Lung microvascular endothelial cell (primary cell): ENCODE measurements at regions not wholly inside any gene's neighbourhood (a gene's known extent, or its start where the extent isn't known, plus 50 kb on each side); places are given as distances from the start of the nearest gene placed in this dataset.

Source experiments
- DNase-seq, 2 donors: peaks; one replicate each; pipeline versions ENCODE4 v3.0.0 to v3.0.0-alpha.2; 2010; ENCODE audit warnings: low read depth in 2 of 2

DNA sequence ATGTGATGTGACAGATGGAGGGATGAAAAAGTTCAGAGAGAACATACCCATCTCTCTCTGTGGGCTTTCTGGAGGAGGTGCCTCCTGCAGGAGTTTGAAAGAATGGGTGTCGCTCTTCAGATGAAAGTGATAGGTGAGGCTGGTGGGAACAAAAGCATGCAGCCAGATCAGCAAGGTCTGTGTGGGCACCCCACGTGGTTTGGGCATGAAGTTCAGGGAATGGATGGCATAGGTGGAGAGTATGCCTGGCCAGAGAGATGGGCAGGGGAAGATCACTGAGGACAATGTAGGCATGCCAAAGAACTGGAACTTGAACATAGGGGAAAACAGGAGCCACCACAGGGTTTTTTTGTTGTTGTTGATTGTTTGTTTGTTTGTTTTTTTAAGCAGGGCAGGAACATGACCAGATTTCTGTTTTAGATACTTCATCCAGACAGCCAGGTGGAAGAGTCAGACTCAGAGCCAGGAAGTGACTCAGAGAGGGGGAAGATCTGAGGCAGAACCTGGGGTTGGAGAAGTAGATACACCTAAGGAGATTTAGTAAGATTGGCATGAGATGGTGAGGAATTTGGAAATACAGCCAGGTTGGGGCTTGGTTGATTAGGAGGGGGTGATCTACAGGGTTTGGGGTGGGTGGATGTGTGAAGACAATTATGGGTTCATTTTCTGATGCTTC, 64.8 kb upstream of the CLSTN2 start:
- no peak for DNase-seq

DNA sequence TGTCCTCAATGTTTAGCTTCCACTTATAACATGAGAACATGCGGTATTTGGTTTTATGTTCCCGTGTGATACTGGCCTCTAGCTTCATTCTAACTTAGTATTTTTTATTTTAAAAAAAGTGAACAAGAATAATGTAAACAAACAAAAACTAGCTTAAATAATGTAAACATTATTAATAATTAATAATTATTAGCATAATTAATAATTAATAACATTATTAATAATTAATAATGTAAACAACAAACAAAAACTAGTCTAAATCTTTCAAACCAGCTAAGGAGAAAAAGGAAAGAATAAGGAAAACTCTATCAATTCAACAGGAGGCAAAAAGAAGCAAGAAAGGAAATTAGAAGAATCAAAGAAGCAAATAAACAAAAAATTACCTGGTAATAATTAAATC, 66.2 kb upstream of the CLSTN2 start:
- no peak for DNase-seq

DNA sequence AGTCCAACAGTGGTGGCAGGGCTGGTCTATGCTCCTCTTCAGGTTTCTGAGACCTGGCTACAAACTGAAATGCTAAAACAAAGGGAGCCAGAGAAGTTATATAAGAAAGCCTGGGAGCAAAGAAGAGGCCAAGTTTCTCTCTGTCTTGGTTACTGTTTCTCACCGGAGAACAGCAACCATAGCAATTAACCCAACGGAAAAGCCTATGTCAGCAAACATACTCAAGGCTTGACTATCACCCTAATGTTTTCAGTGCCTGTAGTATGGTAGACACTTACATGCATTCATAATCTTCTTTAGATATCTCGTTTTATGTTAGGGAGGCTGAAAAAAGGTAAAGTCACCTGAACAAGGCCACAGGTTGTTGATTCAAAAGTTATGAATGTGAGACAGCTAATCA, 86.3 kb upstream of the CLSTN2 start:
- no peak for DNase-seq

DNA sequence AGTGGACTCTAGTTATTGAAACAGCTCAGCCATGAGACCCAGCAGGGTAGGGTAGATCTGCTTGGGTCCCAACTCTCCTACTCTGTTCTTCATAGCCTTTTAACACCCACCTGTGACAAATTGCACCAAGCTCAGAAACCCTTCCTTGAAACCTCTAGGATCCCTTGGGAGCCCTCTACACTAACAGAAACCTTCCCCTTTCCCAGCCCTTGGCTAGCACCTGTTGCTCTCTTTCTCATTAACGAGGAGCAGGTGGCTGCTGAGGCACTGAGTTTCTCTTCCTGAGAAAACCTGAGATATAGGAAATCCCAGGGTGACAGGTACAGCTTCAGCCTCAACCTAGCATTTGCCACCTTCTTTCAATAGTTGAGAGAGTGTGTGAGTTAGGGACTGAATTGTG, 88.3 kb upstream of the CLSTN2 start:
- DNase-seq = no peak

DNA sequence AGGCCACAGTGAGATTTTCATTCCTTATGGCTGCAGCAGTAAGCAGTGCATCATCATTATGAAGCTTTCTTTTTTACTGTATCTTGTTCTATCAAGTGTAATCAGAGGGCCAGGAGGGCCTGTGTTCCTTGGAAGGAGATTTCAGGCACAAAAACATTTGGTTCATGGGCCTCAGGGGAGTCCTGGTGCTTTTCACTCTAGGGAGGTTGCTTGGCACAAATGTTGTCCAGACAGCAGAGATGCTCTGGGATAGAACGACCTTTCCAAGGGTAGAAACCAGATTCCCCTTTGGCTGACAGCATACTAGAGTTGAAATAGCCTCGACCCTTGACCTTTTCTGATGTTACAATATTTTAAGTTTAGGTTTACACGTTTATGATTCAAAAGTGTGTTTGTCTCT, 95.3 kb upstream of the CLSTN2 start:
- no peak for DNase-seq

DNA sequence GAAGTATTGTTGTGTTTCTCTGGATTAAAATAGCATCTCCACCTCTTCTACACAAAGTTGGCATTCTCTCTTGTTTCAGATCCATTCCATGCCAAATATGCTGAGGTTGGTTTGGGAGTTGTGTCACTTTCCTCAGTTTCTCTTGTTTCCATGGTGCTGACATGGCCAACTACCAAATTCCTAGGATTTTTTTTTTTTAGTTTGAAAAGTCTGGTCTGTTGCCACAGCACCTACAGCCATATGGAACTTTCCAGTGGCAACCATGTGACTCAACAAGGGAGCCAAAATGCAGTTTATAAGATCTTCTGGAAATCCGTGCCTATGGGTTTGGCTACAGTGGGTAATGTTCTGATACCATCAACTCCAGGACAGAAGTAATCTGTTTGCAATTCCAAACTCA, 96.0 kb upstream of the CLSTN2 start:
- DNase-seq = no peak

DNA sequence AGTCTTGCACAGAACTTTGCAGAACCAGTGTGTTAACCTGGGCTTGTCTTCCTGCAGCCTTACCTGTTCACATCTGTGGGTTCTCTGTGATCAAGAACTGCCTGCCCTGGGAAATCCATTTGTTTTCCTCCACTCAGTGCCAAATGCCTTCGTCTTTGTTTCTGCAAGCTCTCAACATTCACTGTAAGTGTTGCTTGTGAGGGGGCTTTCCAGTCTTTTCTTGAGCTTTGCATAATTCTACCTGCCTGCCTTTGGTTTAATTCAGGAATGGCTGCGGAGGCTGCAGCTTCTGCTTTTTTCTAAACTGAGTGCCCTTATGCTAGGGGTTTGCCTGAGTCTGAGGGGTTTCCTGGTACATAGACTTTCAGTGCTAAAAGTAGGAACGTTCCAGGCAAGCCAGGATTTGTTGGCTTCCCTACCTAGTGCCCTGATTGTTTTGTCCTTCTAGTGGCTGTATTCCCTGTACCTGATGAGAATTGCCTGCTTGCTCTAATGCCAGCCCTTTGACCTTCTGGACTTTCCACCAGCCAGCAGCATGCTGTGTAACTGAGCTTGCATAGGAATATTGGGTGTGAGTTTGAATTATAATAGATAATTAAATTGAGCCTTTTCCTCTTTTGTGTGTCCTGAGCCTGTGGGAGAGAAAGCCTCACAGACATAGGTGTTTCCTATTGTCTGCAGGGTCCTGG, 96.6 kb upstream of the CLSTN2 start:
- no peak for DNase-seq

DNA sequence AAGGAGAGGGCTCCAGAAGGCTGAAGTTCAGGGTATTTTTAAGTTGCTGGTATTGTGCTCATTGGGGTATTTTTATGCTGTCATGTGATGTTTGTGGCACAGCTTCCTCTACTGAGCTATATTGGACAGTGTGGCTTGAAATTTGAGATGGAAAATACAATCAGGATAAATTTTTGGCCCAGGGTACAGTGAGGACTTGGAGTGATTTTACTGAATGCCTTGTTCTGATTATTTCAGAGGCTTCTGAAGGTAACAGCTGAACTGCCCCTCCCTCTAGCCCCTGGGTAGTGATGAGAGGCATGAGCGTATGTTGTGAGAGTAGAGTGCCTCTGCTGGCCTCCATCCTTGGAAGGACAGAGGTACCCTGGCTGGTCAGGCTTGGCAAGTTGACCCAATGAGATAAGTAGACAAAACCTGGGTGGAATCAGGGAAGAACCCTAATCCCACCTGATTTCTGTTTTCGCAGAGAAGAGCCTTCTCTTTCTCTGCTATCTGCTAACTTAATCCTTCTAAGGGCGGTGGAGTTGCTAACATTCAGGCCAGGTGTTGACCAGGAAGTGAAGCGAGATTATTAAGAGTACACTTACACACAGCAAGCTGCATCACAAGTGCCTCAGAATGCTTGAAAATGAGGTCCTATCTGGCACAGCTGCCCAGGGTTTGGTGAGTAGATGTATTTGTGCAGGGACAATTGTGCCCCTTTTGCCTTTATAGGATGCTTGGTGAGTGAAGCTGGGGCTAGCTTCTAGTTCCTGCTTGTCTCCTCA, 98.1 kb upstream of the CLSTN2 start:
- no peak for DNase-seq

DNA sequence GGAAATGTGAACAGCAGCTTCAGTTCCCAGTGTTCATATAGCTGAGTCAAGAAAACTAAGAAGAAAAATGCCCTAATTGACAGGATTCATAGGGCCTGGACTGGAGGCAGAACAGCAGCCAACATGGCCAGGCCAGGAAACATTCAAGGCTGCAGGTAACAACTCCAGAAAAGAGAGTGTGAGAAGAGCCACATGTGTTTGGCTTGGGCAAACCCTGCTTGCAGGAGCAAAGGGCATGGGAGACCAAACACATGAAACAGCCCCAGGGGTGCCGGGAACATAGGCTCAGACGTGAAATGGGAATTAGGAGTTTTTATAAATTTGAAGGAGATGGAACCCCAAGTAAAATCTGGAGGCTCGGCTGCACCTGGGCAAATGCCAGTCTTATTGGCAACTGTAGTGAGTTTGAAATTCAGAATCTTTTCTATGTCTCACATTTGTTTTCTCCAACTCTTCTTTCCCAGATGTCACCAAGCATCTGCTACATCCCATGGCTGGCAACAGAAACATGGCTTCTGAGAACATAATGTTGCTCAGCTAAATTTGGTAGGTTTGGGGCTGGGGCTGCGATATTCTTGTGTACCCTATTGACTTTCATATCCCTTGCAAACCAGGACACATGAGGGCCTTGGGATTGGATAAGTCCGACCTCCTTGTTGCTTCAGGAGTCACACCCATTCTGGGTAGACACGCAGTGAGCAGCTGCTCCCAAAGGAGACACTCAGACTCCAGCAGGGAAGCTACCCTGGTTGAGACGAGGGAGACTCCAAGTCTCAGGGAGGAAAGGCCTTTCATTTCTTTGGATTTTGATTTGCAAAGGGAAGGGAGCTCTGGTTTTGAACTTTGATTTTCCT, 98.9 kb upstream of the CLSTN2 start:
- no peak for DNase-seq

DNA sequence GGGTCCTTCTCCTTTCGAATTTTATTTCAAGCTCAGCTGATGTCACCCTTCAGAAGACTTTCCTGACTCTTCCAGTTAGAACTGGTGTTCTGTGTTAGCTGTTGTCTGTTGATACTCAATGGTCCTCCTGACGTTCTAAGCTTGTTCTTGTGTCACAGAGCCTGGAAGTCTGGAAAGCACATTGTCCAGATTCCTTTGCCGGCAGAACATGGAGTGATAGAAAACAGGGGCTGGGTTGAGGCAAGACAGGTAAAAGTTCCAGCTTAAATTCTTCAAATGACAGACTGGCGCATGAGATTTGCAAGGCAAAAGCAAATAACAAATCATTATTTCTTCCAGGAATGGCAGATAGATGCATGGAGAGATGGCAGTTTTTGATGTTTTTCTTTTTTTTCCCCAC, 102.0 kb upstream of the CLSTN2 start:
- DNase-seq = no peak

DNA sequence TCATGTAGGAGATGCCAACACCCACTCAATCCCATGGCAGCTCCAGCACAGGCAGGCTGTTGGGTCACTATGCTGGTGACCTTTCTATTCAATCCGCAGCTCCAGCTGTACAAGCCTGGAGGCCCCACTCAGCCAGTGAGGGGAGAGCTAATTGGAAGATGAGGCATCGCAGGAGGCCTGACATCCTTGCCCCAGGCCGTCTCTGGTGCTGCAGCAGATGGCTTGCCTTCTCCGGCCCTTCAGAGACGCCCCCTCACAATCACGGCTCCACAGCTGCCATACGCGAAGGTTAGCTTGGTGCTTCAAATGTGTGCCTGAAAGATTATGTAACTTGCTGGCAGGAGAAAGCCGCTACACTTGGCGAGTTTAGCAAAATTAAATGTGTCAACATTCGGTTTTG, 104.2 kb upstream of the CLSTN2 start:
- no peak for DNase-seq

DNA sequence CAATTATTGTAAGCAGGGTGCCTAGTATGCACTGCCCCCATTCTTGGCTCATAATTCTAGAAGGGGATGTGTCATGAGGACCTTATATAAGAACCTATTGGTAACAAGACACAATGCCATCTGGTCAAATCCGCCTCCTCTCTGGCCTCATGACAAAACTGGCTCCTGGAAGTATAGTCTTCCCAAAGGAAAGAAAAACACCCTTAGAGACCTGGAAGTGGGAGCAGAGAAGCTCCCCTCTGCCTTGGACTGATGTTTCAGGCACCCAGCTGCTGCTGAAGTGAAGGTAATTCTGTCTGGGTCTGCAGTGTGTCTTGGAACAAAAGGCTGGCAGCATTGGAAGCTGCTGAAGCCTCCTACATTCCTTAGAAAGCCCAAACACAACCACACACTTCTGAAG, 107.2 kb upstream of the CLSTN2 start:
- no peak for DNase-seq

DNA sequence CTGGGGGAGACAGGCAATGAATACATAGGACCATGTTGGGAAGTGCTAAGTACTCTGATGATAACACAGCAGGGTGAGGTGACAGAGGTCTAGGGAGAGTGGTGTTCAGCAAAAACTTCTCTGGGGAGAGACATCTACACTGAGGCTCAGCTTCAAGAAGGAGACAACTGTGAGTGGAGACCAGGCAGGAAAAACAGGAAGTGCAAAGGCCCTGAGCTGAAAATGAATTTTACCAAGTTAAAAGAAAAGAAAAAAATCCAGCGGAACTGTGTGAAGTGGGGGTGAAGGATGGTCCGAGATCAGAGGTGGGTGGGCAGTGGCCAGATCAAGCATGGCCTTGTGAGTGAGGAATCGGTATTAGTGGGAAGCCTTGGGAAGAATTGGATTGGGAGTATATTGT, 110.1 kb upstream of the CLSTN2 start:
- no peak for DNase-seq

DNA sequence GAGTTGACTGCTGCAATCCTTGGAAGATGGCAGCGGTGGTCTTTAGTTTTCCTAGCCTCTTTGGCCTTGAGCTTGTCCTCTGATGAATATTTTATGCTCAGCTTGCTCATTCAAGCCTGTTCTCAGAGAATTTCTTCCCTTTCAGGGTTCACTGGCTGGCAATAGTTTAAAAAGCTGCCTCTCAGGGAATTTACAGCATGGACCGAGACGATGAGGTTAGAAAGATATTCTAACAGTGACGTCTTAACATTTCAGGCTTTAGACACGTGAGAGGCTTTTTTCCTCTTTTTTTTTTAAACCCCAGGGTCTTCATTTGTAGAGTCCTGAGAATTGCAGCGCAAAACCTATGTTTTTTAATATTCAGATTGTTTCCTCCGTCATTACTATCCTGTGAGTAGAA, 120.3 kb upstream of the CLSTN2 start:
- DNase-seq = no peak

DNA sequence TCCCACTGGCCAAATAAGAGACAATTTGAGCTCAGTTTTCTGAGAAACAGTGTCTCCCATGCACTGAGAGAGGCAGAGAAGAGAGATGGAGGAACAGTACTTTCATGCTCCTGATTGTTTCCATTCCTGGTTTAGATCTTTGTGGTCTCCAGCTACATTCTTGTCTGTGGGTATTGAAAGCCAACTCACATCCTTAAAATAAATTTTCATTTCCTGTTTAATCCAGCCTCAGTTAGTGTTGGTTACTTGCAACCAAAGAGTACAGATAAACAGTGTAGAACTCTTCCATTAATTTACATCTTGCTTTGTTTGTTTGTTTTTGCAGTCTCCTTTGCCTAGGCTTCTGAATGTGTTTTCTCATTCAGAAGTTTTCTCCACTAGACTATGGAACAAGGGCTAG, 123.7 kb upstream of the CLSTN2 start:
- DNase-seq = no peak

DNA sequence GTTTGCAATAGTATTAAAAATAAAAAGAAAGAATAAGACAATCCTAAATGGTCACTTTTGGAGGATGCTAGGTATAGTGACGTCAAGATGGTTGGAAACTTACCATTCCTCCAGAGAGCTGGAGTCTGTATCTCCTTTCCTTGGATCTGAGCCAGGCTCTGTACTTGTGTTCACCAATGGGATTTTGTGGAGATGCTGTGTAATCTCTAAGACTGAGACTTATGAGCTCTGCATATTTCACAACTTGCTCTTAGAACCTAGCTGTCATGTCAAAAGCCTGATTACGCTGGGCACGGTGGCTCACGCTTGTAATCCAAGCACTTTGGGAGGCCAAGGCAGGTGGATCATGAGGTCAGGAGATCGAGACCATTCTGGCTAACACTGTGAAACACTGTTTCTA, 126.8 kb upstream of the CLSTN2 start:
- no peak for DNase-seq

DNA sequence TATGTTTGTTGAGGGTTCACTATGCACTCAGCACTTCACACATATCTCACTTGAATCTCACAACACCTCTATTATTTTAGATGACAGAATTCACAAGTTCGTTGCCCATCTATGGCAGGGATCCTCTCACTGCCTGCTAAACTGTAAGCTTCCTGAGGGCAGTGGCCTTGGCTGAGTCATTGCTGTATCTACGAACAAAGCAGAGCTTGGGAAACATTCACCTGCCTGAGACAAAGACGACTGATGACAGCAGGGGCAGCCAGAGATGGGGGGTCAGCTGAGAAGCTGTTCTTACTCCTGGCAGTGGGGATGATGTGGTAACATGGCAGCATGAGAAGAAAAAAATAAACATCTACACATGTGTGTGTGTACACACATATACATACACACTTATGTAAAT, 125.5 kb upstream of the NMNAT3 start:
- DNase-seq = no peak

DNA sequence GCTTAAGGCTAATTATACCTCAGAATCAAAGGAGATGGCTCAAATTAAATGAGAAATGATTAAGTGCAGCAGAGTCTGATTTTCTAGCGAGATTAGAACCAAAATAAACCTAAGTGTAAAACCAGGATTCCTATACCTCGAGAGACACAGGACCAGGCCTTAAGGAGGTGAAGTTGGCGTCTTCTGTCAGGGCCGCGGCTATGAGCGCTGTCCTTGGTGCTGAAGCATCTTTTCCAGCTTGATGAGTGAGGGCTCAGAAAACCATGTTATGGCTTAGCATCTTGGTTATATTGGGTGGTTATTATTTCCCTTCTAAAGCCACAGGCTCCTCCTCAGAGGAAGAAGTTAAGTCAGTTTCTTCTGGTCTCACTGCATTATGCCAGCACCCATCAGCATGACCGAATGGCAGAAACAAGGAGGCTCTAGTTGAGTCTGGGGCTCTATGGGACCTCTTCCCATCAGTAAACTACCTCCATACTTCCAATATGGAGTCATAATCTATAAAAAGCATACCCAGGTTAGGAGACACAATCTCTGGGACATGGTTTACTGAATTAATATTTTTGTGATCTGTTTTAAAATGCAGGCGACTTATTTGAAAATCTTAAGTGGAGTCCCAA, 120.1 kb upstream of the NMNAT3 start:
- DNase-seq = peak in 1 of 2 donors; percentile 37

DNA sequence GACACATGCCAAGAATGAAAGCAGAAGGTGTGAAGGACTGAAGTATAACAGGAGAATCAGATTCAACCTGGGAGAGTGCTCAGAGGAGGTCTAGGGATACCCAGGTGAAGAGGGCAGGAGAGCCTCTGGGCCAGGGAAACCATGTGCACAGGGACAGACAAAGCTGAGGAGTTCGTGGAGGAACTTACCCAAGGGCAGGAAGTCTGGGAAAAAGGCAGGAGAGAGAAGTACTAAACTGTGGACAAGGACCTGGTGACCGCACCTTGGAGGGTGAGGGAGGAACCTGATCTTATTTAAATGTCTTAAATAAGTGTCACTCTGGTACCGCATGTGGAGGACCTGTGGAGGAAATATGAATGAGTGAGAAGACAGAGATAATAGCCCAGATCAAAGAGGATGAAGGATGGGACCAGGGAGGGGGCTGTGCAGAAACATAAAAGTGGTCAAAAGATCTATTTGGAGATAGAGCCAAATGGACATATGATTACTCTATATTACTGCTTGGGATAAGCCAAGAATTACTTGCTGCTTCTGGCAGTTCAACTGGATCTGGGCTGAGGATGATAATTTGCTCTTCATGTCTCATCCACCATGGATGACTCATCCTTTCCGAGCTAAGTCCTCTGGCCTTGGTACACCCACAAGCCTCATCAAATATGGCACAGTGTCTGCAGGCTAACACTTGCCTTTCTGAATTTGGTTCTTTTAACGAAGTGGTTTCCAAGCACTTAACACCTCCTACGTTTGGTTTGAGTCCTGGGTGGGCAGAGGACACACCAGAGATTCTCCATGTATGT, 116.9 kb upstream of the NMNAT3 start:
- DNase-seq = no peak

DNA sequence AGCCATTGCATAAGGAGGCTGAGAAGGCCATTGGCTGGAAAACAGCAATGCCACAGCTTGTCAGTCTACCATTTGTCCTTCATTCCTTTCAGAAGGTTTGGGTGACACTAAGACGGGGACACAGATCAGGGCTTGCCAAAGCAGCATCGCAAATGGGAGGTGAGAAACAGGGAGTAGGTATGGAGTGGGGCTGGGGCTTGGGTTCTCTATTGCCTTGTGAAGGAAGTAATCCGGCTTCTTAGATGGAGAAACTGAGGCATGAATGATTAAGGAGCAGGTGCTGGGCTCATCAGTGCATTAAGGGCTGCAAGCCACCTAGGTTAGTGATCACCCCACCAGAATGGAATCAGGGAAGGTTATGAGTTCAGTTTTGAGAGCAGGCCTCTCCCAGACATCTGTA, 115.6 kb upstream of the NMNAT3 start:
- no peak for DNase-seq

DNA sequence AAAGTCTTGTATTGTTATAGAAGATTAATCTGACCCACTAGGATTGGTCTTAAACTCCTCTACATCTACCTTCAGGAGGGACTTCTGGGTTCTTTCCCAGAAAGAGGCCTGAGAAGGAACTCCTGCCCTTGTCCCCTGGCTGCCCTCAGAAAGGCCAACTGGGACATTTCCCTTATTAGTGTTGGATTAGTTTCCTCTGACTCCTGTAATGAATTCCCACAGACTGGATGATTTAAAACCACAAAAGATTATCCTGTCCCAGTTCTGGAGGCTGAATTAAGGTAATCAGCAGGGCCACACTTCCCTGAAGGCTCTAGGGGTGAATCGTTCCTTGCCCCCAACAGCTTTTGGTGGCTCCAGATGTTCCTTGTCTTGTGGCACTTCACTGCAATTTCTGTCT, 102.8 kb upstream of the NMNAT3 start:
- DNase-seq = no peak
